OCI-LY7 (cell line): ENCODE measurements at regions not wholly inside any gene's neighbourhood (a gene's known extent, or its start where the extent isn't known, plus 50 kb on each side); places are given as distances from the start of the nearest gene placed in this dataset.

Experiments used
- EZH2phosphoT487 ChIP-seq: fragments of 200-600 bp; sonication (generic); IDR thresholded peaks from 2 replicates; pipeline ENCODE4 v1.6.1; 2018; ENCODE audit warnings: low read depth, borderline replicate concordance, mild to moderate bottlenecking, mixed run types, antibody characterized with exemption, low read length, moderate library complexity, mixed read lengths
- TF ChIP-seq, protein P1 (sequence below): fragments of 200-600 bp; sonication (generic); conservative IDR thresholded peaks from 2 replicates; pipeline ENCODE4 v1.5.1; 2014; ENCODE audit warnings: mild to moderate bottlenecking, antibody characterized with exemption, low read length, moderate library complexity, mixed read lengths

DNA sequence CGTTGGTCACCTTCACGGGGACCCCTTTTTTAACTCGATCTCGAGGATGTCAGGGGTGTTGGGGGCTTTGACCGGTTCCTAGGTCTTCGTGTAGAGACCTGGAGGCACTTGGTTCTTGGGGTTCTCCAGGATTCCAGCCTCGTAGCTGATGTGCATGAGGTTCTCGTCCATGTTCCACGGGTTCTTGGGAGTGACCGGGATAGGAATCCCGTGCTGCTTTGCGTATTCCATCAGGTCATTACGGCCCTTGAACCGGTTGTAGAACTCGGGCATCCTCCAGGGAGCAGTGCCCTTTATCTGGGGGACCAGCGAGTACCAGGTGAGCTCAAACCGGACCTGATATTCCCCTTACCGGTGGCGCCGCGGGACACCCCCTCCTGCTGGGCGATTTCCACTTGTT, 88.0 kb upstream of the RIPOR2 start:
- TF ChIP-seq, protein P1, sequence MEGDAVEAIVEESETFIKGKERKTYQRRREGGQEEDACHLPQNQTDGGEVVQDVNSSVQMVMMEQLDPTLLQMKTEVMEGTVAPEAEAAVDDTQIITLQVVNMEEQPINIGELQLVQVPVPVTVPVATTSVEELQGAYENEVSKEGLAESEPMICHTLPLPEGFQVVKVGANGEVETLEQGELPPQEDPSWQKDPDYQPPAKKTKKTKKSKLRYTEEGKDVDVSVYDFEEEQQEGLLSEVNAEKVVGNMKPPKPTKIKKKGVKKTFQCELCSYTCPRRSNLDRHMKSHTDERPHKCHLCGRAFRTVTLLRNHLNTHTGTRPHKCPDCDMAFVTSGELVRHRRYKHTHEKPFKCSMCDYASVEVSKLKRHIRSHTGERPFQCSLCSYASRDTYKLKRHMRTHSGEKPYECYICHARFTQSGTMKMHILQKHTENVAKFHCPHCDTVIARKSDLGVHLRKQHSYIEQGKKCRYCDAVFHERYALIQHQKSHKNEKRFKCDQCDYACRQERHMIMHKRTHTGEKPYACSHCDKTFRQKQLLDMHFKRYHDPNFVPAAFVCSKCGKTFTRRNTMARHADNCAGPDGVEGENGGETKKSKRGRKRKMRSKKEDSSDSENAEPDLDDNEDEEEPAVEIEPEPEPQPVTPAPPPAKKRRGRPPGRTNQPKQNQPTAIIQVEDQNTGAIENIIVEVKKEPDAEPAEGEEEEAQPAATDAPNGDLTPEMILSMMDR: no peak
- no peak for TF ChIP-seq EZH2phosphoT487
